Gastrocnemius medialis (tissue), 4 donors: ENCODE measurements at regions not wholly inside any gene's neighbourhood (a gene's known extent, or its start where the extent isn't known, plus 50 kb on each side); places are given as distances from the start of the nearest gene placed in this dataset.

Experiments used
- POLR2A ChIP-seq, 2 donors: fragments of 450-650 bp; IDR thresholded peaks; one replicate each; pipeline ENCODE4 v1.6.1; 2017; ENCODE audit warnings: antibody characterized with exemption in 2 of 2, mild to moderate bottlenecking in 2 of 2, moderate library complexity in 2 of 2
- TF ChIP-seq, protein P1 (sequence below), 5 experiments: fragments of 450-650 bp in 3 of 5; fragments of 200-600 bp in 2 of 5; sonication (generic) in 2 of 5; IDR thresholded peaks in 4 of 5; conservative IDR thresholded peaks in 1 of 5; 1 replicate in 4 of 5; 2 replicates in 1 of 5; pipeline ENCODE4 v1.5.1; 2016 to 2019; ENCODE audit warnings: antibody characterized with exemption in 5 of 5, mild to moderate bottlenecking in 3 of 5, moderate library complexity in 3 of 5

DNA sequence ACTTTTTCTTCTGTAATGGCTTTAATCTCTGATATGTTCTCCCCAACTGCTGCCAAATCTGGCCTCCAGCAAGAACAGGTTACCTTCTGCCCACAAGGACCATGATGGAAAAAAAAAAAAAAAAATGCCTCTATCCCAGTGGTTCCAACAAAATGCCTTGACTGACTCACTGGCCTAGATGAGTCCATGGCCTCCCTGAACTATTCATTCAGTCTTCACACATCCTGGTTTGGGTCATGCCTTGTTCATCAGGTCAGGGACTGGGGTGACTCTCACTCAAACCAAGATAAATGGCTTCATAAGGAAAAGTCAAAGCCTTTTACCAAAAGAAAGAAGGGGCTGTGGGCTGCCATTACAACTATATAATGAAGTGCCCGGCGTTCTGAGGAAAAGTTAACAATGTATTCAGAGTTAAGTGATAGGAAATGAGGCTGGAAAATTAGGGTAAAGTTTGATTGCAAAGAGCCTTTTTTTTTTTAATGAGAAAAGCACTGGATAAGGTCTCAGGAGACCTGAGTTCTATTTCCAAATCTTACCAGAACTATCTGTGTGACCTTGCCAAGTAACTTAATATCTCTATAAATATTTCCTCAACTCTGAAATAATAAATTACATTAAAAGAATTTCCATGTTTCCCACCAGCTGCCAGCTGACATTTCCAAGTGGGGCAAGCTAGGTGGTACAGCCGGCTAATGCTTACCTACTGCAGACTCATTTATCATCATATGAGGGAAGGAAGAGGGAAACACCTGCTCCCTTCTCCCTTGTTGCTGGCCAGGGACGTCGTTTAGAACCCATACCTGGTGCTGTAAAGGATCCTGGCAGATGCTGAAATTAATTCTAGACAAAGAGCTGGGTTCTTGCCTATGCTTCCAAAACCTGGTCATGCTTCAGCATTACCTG lies 380.0 kb upstream of the MARCKS start:
- no peak for TF ChIP-seq POLR2A (IDR thresholded peaks at IDR 0.05)
- TF ChIP-seq, protein P1, sequence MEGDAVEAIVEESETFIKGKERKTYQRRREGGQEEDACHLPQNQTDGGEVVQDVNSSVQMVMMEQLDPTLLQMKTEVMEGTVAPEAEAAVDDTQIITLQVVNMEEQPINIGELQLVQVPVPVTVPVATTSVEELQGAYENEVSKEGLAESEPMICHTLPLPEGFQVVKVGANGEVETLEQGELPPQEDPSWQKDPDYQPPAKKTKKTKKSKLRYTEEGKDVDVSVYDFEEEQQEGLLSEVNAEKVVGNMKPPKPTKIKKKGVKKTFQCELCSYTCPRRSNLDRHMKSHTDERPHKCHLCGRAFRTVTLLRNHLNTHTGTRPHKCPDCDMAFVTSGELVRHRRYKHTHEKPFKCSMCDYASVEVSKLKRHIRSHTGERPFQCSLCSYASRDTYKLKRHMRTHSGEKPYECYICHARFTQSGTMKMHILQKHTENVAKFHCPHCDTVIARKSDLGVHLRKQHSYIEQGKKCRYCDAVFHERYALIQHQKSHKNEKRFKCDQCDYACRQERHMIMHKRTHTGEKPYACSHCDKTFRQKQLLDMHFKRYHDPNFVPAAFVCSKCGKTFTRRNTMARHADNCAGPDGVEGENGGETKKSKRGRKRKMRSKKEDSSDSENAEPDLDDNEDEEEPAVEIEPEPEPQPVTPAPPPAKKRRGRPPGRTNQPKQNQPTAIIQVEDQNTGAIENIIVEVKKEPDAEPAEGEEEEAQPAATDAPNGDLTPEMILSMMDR (IDR thresholded peaks at IDR 0.05 in 4 of 5, conservative IDR thresholded peaks at IDR 0.05 in 1 of 5) = no peak
